GM19351 (cell line): ENCODE measurements at regions not wholly inside any gene's neighbourhood (a gene's known extent, or its start where the extent isn't known, plus 50 kb on each side); places are given as distances from the start of the nearest gene placed in this dataset.

ENCODE experiments used
- ATAC-seq: cut with Tn5 transposase; IDR thresholded peaks from one replicate; pipeline ENCODE4 v1.9.1; 2021; ENCODE audit warnings: mild to moderate bottlenecking, moderate library complexity; ENCODE audit not compliant: unreplicated experiment

- ATAC-seq: no peak
Measured at GRCh38 chr7:41878309-41879295, 175.7 kb upstream of the INHBA start.

GRCh38 chr7:41877118-41877517 is 174.2 kb upstream of the INHBA start:
- ATAC-seq: no peak

GRCh38 chr7:41875513-41875912 is 172.6 kb upstream of the INHBA start:
- no peak for ATAC-seq

- ATAC-seq: no peak
Measured at GRCh38 chr7:41874201-41874785, 171.4 kb upstream of the INHBA start.

- ATAC-seq: no peak
Measured at GRCh38 chr7:41873741-41874140, 170.9 kb upstream of the INHBA start.

GRCh38 chr7:41872966-41873365 is 170.1 kb upstream of the INHBA start:
- no peak for ATAC-seq

- peak; percentile 61 for ATAC-seq
Measured at GRCh38 chr7:41870461-41871138, 167.7 kb upstream of the INHBA start.

GRCh38 chr7:41869997-41870396 is 167.1 kb upstream of the INHBA start:
- peak; percentile 39 for ATAC-seq

GRCh38 chr7:41869596-41869995 is 166.7 kb upstream of the INHBA start:
- no peak for ATAC-seq

GRCh38 chr7:41869091-41869490 is 166.2 kb upstream of the INHBA start:
- ATAC-seq: no peak

GRCh38 chr7:41867639-41868280 is 164.9 kb upstream of the INHBA start:
- no peak for ATAC-seq

- no peak for ATAC-seq
Measured at GRCh38 chr7:41862261-41862660, 159.4 kb upstream of the INHBA start.

- ATAC-seq: no peak
Measured at GRCh38 chr7:41861642-41862041, 158.8 kb upstream of the INHBA start.

- ATAC-seq: no peak
Measured at GRCh38 chr7:41858201-41858600, 155.3 kb upstream of the INHBA start.

- ATAC-seq: no peak
Measured at GRCh38 chr7:41855798-41856197, 152.9 kb upstream of the INHBA start.

- no peak for ATAC-seq
Measured at GRCh38 chr7:41847606-41848005, 144.7 kb upstream of the INHBA start.

GRCh38 chr7:41847151-41847550 is 144.3 kb upstream of the INHBA start:
- ATAC-seq: no peak

GRCh38 chr7:41842956-41843355 is 140.1 kb upstream of the INHBA start:
- no peak for ATAC-seq

- ATAC-seq: no peak
Measured at GRCh38 chr7:41837916-41838315, 135.0 kb upstream of the INHBA start.

- no peak for ATAC-seq
Measured at GRCh38 chr7:41835976-41836530, 133.2 kb upstream of the INHBA start.
